K562 (cell line): ENCODE measurements at regions not wholly inside any gene's neighbourhood (a gene's known extent, or its start where the extent isn't known, plus 50 kb on each side); places are given as distances from the start of the nearest gene placed in this dataset.

Experiments used
- CTCF ChIP-seq, 3 experiments: IDR thresholded peaks in 2 of 3; conservative IDR thresholded peaks in 1 of 3; 2 replicates each; pipeline ENCODE4 v1.5.1; 2011 to 2012; ENCODE audit warnings: low read length in 3 of 3, mild to moderate bottlenecking in 3 of 3, control low read depth in 2 of 3, improper control_type of control experiment in 1 of 3, inconsistent platforms in 1 of 3, low read depth in 1 of 3, mixed read lengths in 1 of 3, moderate library complexity in 1 of 3; ENCODE audit not compliant: insufficient read depth in 2 of 3
- ELF1 ChIP-seq: fragments of 200-800 bp; sonication (Bioruptor generic); IDR thresholded peaks from 2 replicates; pipeline ENCODE4 v1.6.1; 2016; ENCODE audit warnings: missing genetic modification characterization, missing compliant biosample characterization
- HDGF ChIP-seq: fragments of 450-650 bp; IDR thresholded peaks from 2 replicates; pipeline ENCODE4 v1.6.1; 2016
- KDM1A ChIP-seq, 2 experiments: fragments of 450-650 bp; IDR thresholded peaks; 2 replicates each; pipeline ENCODE4 v1.6.1; 2016; ENCODE audit warnings: mild to moderate bottlenecking in 2 of 2
- MAFK ChIP-seq: IDR thresholded peaks from 2 replicates; pipeline ENCODE4 v1.6.1; 2011; ENCODE audit warnings: low read length, improper control_type of control experiment
- NR3C1 ChIP-seq: sonication (generic); formaldehyde crosslinking; IDR thresholded peaks from 2 replicates; pipeline ENCODE4 v1.8.1; 2022; ENCODE audit warnings: missing genetic modification reagents
- NR4A1 ChIP-seq, 2 experiments: fragments of 250-450 bp in 1 of 2; fragments of 450-650 bp in 1 of 2; sonication (Bioruptor Pico) in 1 of 2; IDR thresholded peaks; 2 replicates each; pipeline versions ENCODE4 v1.4.0 to v1.6.1; 2016 to 2020; ENCODE audit warnings: mild to moderate bottlenecking in 2 of 2, missing compliant biosample characterization in 1 of 2, missing genetic modification characterization in 1 of 2, moderate library complexity in 1 of 2
- PHB ChIP-seq: fragments of 250-450 bp; sonication (Bioruptor Pico); IDR thresholded peaks from 2 replicates; pipeline ENCODE4 v1.5.0; 2021
- SMC3 ChIP-seq: conservative IDR thresholded peaks from 2 replicates; pipeline ENCODE4 v1.6.1; 2011; ENCODE audit warnings: low read depth, low read length, improper control_type of control experiment; ENCODE audit not compliant: insufficient read depth
- ZFP36 ChIP-seq: fragments of 150-350 bp; IDR thresholded peaks from 2 replicates; pipeline ENCODE4 v1.6.1; 2018; ENCODE audit warnings: low read length, low read depth; ENCODE audit not compliant: partially characterized antibody
- ZNF146 ChIP-seq: IDR thresholded peaks from one replicate; pipeline ENCODE4 v1.6.1; 2018; ENCODE audit warnings: missing compliant biosample characterization; ENCODE audit not compliant: unreplicated experiment
- ZNF76 ChIP-seq: fragments of 250-450 bp; sonication (Bioruptor Pico); IDR thresholded peaks from 2 replicates; pipeline ENCODE4 v1.4.0; 2020; ENCODE audit warnings: mild to moderate bottlenecking, moderate library complexity, borderline replicate concordance

- TF ChIP-seq NR3C1 (CRISPR knock-in tag) (no peak), PHB (CRISPR knock-in tag) (no peak), ELF1 (no peak), HDGF (no peak), NR4A1 (CRISPR knock-in tag; IDR thresholded peaks at IDR 0.05) (no peak), NR4A1 (tag; IDR thresholded peaks at IDR 0.05) (no peak), ZNF76 (CRISPR knock-in tag) (no peak), MAFK (no peak), CTCF (IDR thresholded peaks at IDR 0.05 in 2 of 3, conservative IDR thresholded peaks at IDR 0.05 in 1 of 3; ENCODE audit: insufficient read depth in 2 of 3, low read depth in 1 of 3, low read length in 3 of 3) (no peak), ZNF146 (CRISPR knock-in tag) (no peak), KDM1A (IDR thresholded peaks at IDR 0.05) (no peak), ZFP36 (no peak), SMC3 (no peak)
Observed at GRCh38 chr6:77353129-77353528, 110.2 kb downstream of the HTR1B start.
